ENCODE measurements at regions not wholly inside any gene's neighbourhood (a gene's known extent, or its start where the extent isn't known, plus 50 kb on each side); places are given as distances from the start of the nearest gene placed in this dataset.

DNA sequence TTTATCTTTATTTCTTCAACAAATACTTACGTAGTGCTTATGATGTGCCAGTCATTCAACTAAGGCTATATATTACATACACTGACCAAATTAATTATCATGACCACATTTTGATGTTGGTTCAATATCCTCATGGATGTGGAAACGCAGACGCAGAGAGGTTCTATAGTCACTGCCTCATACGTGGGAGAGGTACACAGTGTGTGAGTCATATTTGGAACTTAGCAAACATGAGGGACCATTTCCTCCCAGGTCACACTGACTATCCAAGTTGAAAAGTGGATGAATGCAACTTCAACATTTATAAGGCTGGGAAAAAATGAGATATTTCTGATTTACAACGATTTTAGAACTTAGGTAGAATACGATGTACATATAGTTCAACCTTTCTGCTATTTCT, 113.6 kb downstream of the PRLHR start:
- TF ChIP-seq FOSL2 (IDR thresholded peaks at IDR 0.05) (no peak), FOSL2 (CRISPR knock-in tag; IDR thresholded peaks at IDR 0.05) (no peak), SMC3 (IDR thresholded peaks at IDR 0.05) (no peak), CEBPB (IDR thresholded peaks at IDR 0.05) (no peak), MYC (IDR thresholded peaks at IDR 0.05; ENCODE audit: borderline replicate concordance, low read length) (no peak), POLR2A (IDR thresholded peaks at IDR 0.05; ENCODE audit: low read length) (no peak), HOXA7 (CRISPR knock-in tag; IDR thresholded peaks at IDR 0.05) (no peak), ESRRA (IDR thresholded peaks at IDR 0.05; ENCODE audit: borderline replicate concordance, low read length) (no peak), KDM1A (IDR thresholded peaks at IDR 0.05; ENCODE audit: low read depth) (no peak)
- TF ChIP-seq, protein P1, sequence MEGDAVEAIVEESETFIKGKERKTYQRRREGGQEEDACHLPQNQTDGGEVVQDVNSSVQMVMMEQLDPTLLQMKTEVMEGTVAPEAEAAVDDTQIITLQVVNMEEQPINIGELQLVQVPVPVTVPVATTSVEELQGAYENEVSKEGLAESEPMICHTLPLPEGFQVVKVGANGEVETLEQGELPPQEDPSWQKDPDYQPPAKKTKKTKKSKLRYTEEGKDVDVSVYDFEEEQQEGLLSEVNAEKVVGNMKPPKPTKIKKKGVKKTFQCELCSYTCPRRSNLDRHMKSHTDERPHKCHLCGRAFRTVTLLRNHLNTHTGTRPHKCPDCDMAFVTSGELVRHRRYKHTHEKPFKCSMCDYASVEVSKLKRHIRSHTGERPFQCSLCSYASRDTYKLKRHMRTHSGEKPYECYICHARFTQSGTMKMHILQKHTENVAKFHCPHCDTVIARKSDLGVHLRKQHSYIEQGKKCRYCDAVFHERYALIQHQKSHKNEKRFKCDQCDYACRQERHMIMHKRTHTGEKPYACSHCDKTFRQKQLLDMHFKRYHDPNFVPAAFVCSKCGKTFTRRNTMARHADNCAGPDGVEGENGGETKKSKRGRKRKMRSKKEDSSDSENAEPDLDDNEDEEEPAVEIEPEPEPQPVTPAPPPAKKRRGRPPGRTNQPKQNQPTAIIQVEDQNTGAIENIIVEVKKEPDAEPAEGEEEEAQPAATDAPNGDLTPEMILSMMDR (IDR thresholded peaks at IDR 0.05) = no peak
- TF ChIP-seq, protein P2, sequence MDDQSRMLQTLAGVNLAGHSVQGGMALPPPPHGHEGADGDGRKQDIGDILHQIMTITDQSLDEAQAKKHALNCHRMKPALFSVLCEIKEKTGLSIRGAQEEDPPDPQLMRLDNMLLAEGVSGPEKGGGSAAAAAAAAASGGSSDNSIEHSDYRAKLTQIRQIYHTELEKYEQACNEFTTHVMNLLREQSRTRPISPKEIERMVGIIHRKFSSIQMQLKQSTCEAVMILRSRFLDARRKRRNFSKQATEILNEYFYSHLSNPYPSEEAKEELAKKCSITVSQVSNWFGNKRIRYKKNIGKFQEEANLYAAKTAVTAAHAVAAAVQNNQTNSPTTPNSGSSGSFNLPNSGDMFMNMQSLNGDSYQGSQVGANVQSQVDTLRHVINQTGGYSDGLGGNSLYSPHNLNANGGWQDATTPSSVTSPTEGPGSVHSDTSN (IDR thresholded peaks at IDR 0.05) = no peak
- TF ChIP-seq, protein P3, sequence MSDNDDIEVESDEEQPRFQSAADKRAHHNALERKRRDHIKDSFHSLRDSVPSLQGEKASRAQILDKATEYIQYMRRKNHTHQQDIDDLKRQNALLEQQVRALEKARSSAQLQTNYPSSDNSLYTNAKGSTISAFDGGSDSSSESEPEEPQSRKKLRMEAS (IDR thresholded peaks at IDR 0.05) = no peak
- TF ChIP-seq, protein P4, sequence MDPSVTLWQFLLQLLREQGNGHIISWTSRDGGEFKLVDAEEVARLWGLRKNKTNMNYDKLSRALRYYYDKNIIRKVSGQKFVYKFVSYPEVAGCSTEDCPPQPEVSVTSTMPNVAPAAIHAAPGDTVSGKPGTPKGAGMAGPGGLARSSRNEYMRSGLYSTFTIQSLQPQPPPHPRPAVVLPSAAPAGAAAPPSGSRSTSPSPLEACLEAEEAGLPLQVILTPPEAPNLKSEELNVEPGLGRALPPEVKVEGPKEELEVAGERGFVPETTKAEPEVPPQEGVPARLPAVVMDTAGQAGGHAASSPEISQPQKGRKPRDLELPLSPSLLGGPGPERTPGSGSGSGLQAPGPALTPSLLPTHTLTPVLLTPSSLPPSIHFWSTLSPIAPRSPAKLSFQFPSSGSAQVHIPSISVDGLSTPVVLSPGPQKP (IDR thresholded peaks at IDR 0.05; ENCODE audit: low read depth, low read length) = no peak
- TF ChIP-seq, protein P5, sequence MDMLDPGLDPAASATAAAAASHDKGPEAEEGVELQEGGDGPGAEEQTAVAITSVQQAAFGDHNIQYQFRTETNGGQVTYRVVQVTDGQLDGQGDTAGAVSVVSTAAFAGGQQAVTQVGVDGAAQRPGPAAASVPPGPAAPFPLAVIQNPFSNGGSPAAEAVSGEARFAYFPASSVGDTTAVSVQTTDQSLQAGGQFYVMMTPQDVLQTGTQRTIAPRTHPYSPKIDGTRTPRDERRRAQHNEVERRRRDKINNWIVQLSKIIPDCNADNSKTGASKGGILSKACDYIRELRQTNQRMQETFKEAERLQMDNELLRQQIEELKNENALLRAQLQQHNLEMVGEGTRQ (IDR thresholded peaks at IDR 0.05) = no peak

All from A549 (cell line).